Hindlimb muscle (tissue), 1 donor: ENCODE measurements at regions not wholly inside any gene's neighbourhood (a gene's known extent, or its start where the extent isn't known, plus 50 kb on each side); places are given as distances from the start of the nearest gene placed in this dataset.
"Not testable (repeated sequence)": the region's sequence is repeated elsewhere in the genome, so short reads cannot be mapped to it uniquely, and the experiment has no call there.

Experiments
- DNase-seq: peaks from one replicate; pipeline ENCODE4 v3.0.0-alpha.2; 2013

- DNase-seq, result no peak
Measured at GRCh38 chr2:226573158-226573557, 226.5 kb downstream of the IRS1 start.

GRCh38 chr2:226564667-226565066 lies 235.0 kb downstream of the IRS1 start:
- no peak for DNase-seq

- DNase-seq, result no peak
Measured at GRCh38 chr2:226561962-226562361, 237.7 kb downstream of the IRS1 start.

GRCh38 chr2:226560325-226560724 lies 239.3 kb downstream of the IRS1 start:
- no peak for DNase-seq

- no peak for DNase-seq
Measured at GRCh38 chr2:226559536-226559935, 240.1 kb downstream of the IRS1 start.

- DNase-seq, result no peak
Measured at GRCh38 chr2:226558418-226558817, 241.2 kb downstream of the IRS1 start.

GRCh38 chr2:226556050-226556449 lies 243.6 kb downstream of the IRS1 start:
- DNase-seq, result no peak

GRCh38 chr2:226554701-226555100 lies 244.9 kb downstream of the IRS1 start:
- DNase-seq, result no peak

GRCh38 chr2:226553333-226553732 lies 246.3 kb downstream of the IRS1 start:
- DNase-seq, result no peak

- no peak for DNase-seq
Measured at GRCh38 chr2:226552571-226553285, 246.9 kb downstream of the IRS1 start.

- no peak for DNase-seq
Measured at GRCh38 chr2:226551522-226552250, 247.9 kb downstream of the IRS1 start.

- DNase-seq, result no peak
Measured at GRCh38 chr2:226550801-226551200, 248.8 kb downstream of the IRS1 start.

- no peak for DNase-seq
Measured at GRCh38 chr2:226548732-226549131, 250.9 kb downstream of the IRS1 start.

GRCh38 chr2:226544596-226545210 lies 254.9 kb downstream of the IRS1 start:
- DNase-seq, result no peak

GRCh38 chr2:226540204-226540994 lies 259.2 kb downstream of the IRS1 start:
- no peak for DNase-seq

GRCh38 chr2:226536410-226536809 lies 263.2 kb downstream of the IRS1 start:
- DNase-seq, result no peak

GRCh38 chr2:226532976-226533375 lies 266.6 kb downstream of the IRS1 start:
- DNase-seq, result not testable (repeated sequence)

GRCh38 chr2:226531061-226531810 lies 268.4 kb downstream of the IRS1 start:
- DNase-seq, result no peak

GRCh38 chr2:226529556-226529955 lies 270.1 kb downstream of the IRS1 start:
- no peak for DNase-seq

- DNase-seq, result no peak
Measured at GRCh38 chr2:226526716-226527115, 272.9 kb downstream of the IRS1 start.

GRCh38 chr2:226524381-226524843 lies 275.2 kb downstream of the IRS1 start:
- no peak for DNase-seq

GRCh38 chr2:226520723-226521122 lies 278.9 kb downstream of the IRS1 start:
- no peak for DNase-seq
